Stimulated activated CD8-positive, alpha-beta memory T cell treated with anti-CD3 and anti-CD28 coated beads, Interleukin-7, amount 100 ng/mL, for 48 hours (primary cell): ENCODE measurements at regions not wholly inside any gene's neighbourhood (a gene's known extent, or its start where the extent isn't known, plus 50 kb on each side); places are given as distances from the start of the nearest gene placed in this dataset.

Experiments
- DNase-seq, 2 donors: peaks; one replicate each; pipeline ENCODE4 v3.0.0-alpha.2; 2020; ENCODE audit warnings: low read depth in 1 of 2; ENCODE audit errors: extremely low read depth in 1 of 2

GRCh38 chr6:147063469-147064031 is 140.7 kb upstream of the STXBP5 start:
- no peak for DNase-seq

DNA sequence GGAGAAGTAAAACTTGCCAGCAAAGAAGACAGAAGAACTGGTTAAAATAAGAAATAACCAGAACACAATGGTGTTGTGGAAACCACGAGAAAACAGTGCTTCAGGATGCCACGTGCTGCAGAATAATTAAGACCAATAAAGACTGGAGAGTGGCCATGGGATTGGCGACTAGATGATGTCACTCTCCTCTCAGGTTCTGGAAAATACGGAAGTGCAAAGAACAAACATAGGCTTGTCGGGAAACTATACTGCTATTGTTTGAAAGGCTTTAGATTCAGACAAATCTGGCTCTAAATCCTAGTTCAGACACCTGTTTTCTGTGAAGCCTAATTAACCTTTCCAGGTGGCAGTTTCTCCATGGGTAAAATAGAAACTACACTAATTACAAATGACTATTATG is 138.4 kb upstream of the STXBP5 start:
- DNase-seq, result no peak

- no peak for DNase-seq
Measured at GRCh38 chr6:147067184-147067583, 137.0 kb upstream of the STXBP5 start.

- DNase-seq, result no peak
Measured at GRCh38 chr6:147071776-147072175, 132.4 kb upstream of the STXBP5 start.

DNA sequence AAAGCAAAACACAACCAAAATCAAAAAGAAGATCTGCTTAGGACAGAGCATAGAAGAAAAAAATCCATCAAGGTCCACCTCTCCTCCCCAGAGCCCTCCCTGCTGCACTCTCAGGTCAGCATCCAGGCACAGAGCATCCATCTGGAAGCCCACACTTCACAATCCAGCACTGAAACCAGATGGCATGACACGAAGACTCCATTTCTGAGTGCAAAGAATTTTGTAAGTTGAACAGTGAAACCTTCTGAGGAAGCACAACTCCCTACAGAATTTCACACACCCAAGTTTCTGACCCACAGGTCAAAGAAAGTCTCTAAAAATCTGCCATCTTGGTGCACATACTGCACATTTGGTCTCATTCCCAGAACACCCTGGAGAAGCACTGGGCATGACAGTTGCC is 128.8 kb upstream of the STXBP5 start:
- no peak for DNase-seq

- DNase-seq, result no peak
Measured at GRCh38 chr6:147077251-147077650, 127.0 kb upstream of the STXBP5 start.

- DNase-seq, result no peak
Measured at GRCh38 chr6:147078106-147078505, 126.1 kb upstream of the STXBP5 start.

- DNase-seq, result no peak
Measured at GRCh38 chr6:147078602-147079001, 125.6 kb upstream of the STXBP5 start.

- no peak for DNase-seq
Measured at GRCh38 chr6:147080225-147080624, 124.0 kb upstream of the STXBP5 start.

DNA sequence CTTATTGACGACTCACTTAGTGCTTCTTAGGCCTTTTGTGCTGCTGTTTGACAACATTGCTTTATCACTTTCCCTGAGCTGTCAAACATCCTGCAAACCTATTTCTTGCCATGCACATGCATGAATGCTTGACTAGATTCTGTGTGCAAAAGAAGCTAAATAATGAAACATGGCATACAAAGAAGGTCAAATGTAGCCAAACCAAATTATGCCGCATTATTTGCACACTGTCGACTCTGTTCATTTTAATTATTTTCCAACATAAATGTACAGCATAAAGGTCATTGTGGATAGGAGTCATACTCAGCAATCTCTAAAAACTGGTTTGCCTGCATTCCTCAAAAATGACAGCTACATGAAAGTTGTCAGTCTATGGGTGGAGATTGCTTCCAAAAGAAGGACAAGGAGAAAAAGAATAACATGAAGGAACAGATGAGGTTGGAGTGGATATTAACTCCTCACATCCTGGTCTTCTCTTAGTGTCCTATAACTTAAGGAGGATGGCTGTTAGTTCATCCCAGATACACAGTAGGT is 123.1 kb upstream of the STXBP5 start:
- no peak for DNase-seq

DNA sequence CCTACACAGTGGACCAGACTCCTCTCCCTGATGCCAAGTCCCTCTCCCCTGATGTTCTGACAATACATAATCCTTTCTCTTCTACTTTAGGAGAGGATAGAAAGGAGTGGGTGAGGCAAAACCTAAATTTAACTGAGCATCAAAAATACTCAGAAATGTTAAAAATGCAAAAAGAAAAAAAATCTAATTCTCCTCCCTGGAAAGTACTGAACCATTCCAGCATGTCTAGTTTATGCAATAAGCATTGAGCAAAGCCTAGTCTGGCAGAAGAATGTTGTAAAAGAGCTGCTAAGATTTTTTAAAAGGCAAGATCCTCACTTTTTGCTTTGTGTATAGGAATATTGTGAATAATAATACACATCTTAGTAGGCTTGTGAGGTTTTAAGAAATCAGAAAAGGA is 116.6 kb upstream of the STXBP5 start:
- no peak for DNase-seq

DNA sequence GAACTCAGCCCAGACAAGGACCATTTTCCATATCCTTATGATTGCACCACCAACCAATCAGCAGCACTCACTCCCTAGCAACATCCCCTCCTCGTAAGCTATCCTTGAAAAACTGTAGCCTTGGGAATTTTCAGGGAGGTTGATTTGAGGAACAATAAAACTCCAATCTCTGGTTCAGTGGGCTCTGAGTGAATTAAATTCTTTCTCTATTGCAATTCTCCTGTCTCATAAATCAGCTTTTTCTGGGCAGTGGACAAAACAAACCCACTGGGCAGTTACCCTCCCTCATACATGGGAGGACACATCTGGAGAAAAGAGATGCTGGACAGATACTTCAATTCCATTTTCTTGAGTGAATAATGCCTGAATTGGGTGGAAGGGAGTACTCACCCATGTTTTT is 115.4 kb upstream of the STXBP5 start:
- DNase-seq, result no peak

- no peak for DNase-seq
Measured at GRCh38 chr6:147095316-147095715, 108.9 kb upstream of the STXBP5 start.

- DNase-seq, result no peak
Measured at GRCh38 chr6:147099974-147100373, 104.2 kb upstream of the STXBP5 start.

GRCh38 chr6:147103007-147103406 is 101.2 kb upstream of the STXBP5 start:
- no peak for DNase-seq

- DNase-seq, result no peak
Measured at GRCh38 chr6:147103694-147104093, 100.5 kb upstream of the STXBP5 start.

DNA sequence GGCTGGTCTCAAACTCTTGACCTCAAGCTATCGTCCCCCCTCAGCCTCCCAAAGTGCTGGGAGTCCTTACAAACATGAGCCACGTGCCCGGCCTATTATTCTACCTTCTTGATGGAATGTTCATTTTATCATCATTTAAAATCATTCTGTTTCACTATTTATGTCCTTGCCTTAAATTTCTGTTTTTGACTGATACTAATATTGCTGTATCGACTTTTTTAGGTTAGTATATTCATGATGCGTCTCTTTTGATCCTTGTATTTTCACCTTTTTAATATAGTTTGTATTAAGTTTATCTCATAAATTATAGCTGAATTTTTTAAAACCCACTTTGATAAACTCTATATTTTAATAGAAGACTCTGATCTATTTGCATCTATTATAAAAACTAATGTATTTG is 98.4 kb upstream of the STXBP5 start:
- no peak for DNase-seq

- no peak for DNase-seq
Measured at GRCh38 chr6:147106759-147107401, 97.3 kb upstream of the STXBP5 start.

- DNase-seq, result no peak
Measured at GRCh38 chr6:147108259-147108910, 95.8 kb upstream of the STXBP5 start.

DNA sequence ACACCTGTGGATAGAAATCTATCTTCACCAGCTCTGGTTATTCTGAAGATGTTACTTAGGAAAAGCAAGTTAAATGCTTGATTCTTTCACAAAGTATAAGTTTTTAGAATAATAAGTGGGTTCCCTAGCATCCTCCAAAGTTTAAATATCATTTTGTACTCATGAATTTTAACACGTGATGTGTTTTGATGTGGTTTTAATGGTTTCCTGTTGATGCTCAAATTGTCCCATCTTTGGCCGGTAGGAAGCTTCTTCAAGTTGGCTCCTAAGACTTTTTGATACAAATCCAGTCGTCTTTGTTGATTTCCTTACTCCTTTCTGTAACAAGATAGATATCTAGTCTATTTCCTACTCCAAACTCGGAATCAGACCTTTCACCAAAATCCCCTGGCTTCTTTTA is 94.5 kb upstream of the STXBP5 start:
- DNase-seq, result no peak

DNA sequence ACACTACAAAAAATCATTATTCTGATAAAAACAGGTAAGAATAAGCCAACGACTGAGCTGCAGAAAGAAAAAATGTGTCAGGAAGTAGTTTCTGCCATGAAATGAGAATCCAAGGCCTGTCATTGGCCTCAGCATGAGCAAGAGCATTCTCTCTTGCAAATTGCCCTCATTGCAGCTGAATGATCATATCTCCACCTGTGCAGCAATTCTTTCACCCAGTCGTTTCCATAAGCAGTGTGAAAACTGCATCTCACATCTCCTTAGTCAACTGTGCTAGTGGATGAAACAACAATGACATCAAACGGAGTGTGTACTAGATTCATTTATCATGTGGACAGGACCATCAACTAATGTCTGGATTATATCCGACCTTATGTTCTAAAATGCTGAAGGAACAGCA is 88.2 kb upstream of the STXBP5 start:
- no peak for DNase-seq

DNA sequence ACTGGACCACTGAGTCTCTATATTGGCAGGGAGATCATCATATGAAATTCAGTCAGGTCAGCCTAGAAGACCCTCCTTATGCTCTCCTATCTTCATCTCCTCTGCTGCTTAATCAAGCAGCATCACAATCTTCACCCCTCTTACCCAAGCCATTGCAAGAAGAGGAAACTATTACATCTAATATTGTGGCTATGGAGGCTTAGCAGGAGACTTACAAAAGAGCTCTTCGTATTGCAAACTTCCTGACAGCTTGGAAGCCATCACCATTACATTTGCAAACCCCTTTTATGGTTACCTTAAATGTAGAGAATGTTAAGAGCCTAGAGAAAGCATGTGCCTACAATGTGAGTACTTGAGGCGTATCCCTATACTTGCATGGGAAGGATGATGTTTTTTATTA is 87.2 kb upstream of the STXBP5 start:
- no peak for DNase-seq
